ENCODE measurements at regions not wholly inside any gene's neighbourhood (a gene's known extent, or its start where the extent isn't known, plus 50 kb on each side); places are given as distances from the start of the nearest gene placed in this dataset.

- Histone ChIP-seq H3K36me3 (replicated peaks in 1 of 2; ENCODE audit: control insufficient read depth in 1 of 2, insufficient read depth in 2 of 2, low read length in 2 of 2) (no peaks in the 10 kb centered on the region), H3K27me3 (ENCODE audit: control insufficient read depth in 2 of 2, insufficient read depth in 2 of 2, low read length in 2 of 2) (no peaks in the 10 kb centered on the region), H3K4me3 (replicated peaks in 1 of 3; ENCODE audit: low read depth in 2 of 3, low read length in 3 of 3) (no peak overlapping the region), H3K4me1 (ENCODE audit: control insufficient read depth in 1 of 2, insufficient read depth in 2 of 2, low read length in 2 of 2) (no peaks in the 10 kb centered on the region), H4K20me1 (ENCODE audit: insufficient read depth, low read length) (no peaks in the 10 kb centered on the region), H2AFZ (ENCODE audit: insufficient read depth, low read depth, low read length, poor library complexity, severe bottlenecking) (no peak overlapping the region), H3K79me2 (ENCODE audit: insufficient read depth, low read length) (no peaks in the 10 kb centered on the region), H3K4me2 (replicated peaks; ENCODE audit: extremely low read depth, low read length, poor library complexity, severe bottlenecking) (no peak overlapping the region), H3K9me3 (replicated peaks in 1 of 2; ENCODE audit: control insufficient read depth in 1 of 2, insufficient read depth in 1 of 2, low read length in 2 of 2) (no peaks in the 10 kb centered on the region), H3K9ac (ENCODE audit: insufficient read depth, low read length, poor library complexity, severe bottlenecking) (no peak overlapping the region), H3K27ac (ENCODE audit: low read depth in 1 of 2, low read length in 2 of 2) (no peak overlapping the region)
- Mint-ChIP-seq H3K4me1 (no peaks in the 10 kb centered on the region), H3K36me3 (no peaks in the 10 kb centered on the region), H3K4me3 (no peak overlapping the region), H3K27me3 (ENCODE audit: low read depth in 3 of 3) (no peaks in the 10 kb centered on the region), H3K27ac (no peak overlapping the region), H3K9me3 (peaks cover 0 to 6% (median 2%) of the 10 kb centered on the region in 7 donors)
- WGBS (ENCODE audit: insufficient coverage) = no CpG with 5 or more reads among the region's 3 CpGs
- intact Hi-C loops (cut with micrococcal nuclease) = no loop called here
- DNase-seq = no peak
- no peak for TF ChIP-seq CTCF (IDR thresholded peaks at IDR 0.05)
Measured at GRCh38 chr5:124102486-124102885, 590.5 kb downstream of the CSNK1G3 start.

DNA sequence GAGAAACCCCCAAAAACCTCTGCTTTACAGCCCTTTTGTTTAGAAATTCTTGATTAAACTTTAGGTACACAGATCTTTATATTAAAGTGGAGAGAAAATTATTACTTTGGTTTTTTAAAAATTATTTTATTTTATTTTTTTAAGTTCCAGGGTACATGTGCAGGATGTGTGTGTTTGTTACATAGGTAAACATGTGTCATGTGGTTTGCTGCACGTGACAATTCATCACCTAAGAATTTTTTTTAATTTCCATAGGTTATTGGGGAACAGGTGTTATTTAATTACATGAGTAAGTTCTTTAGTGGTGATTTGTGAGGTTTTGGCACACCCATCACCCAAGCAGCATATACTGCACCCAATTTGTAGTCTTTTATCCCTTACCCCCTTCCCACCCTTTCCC, 581.7 kb downstream of the CSNK1G3 start:
- H3K36me3 Mint-ChIP-seq = no peaks in the 10 kb centered on the region
- no peak overlapping the region for H3K4me3 ChIP-seq (replicated peaks in 1 of 3; ENCODE audit: low read depth in 2 of 3, low read length in 3 of 3)
- no peaks in the 10 kb centered on the region for H3K79me2 ChIP-seq (ENCODE audit: insufficient read depth, low read length)
- H3K9me3 Mint-ChIP-seq = peaks cover 0 to 7% (median 1%) of the 10 kb centered on the region in 7 donors
- no peak overlapping the region for H3K9ac ChIP-seq (ENCODE audit: insufficient read depth, low read length, poor library complexity, severe bottlenecking)
- H3K4me3 Mint-ChIP-seq = no peak overlapping the region
- no peak overlapping the region for H3K27ac ChIP-seq (ENCODE audit: low read depth in 1 of 2, low read length in 2 of 2)
- H3K27me3 Mint-ChIP-seq (ENCODE audit: low read depth in 3 of 3) = no peaks in the 10 kb centered on the region
- no peaks in the 10 kb centered on the region for H3K36me3 ChIP-seq (replicated peaks in 1 of 2; ENCODE audit: control insufficient read depth in 1 of 2, insufficient read depth in 2 of 2, low read length in 2 of 2)
- H3K4me1 Mint-ChIP-seq = no peaks in the 10 kb centered on the region
- no peaks in the 10 kb centered on the region for H3K9me3 ChIP-seq (replicated peaks in 1 of 2; ENCODE audit: control insufficient read depth in 1 of 2, insufficient read depth in 1 of 2, low read length in 2 of 2)
- no peaks in the 10 kb centered on the region for H3K4me1 ChIP-seq (ENCODE audit: control insufficient read depth in 1 of 2, insufficient read depth in 2 of 2, low read length in 2 of 2)
- DNase-seq = no peak
- no peaks in the 10 kb centered on the region for H3K27me3 ChIP-seq (ENCODE audit: control insufficient read depth in 2 of 2, insufficient read depth in 2 of 2, low read length in 2 of 2)
- WGBS (ENCODE audit: insufficient coverage) = no CpG with 5 or more reads among the region's 1 CpG
- no peaks in the 10 kb centered on the region for H4K20me1 ChIP-seq (ENCODE audit: insufficient read depth, low read length)
- intact Hi-C loops (cut with micrococcal nuclease) = no loop called here
- no peak overlapping the region for H3K27ac Mint-ChIP-seq
- no peak overlapping the region for H2AFZ ChIP-seq (ENCODE audit: insufficient read depth, low read depth, low read length, poor library complexity, severe bottlenecking)
- H3K4me2 ChIP-seq (replicated peaks; ENCODE audit: extremely low read depth, low read length, poor library complexity, severe bottlenecking) = no peak overlapping the region
- no peak for TF ChIP-seq CTCF (IDR thresholded peaks at IDR 0.05)

Measured in CD14-positive monocyte (primary cell).